ENCODE measurements at regions not wholly inside any gene's neighbourhood (a gene's known extent, or its start where the extent isn't known, plus 50 kb on each side); places are given as distances from the start of the nearest gene placed in this dataset.
A peak's percentile ranks its signal among the peaks of the same experiment; 100 is the strongest.

GRCh38 chr18:70662588-70662987 is 373.7 kb downstream of the SOCS6 start:
- no peak for DNase-seq (ENCODE audit: low read depth)

- peak; percentile 12 for DNase-seq (ENCODE audit: low read depth)
Observed at GRCh38 chr18:70659036-70659925, 370.4 kb downstream of the SOCS6 start.

- no peak for DNase-seq (ENCODE audit: low read depth)
Observed at GRCh38 chr18:70653671-70654070, 364.8 kb downstream of the SOCS6 start.

GRCh38 chr18:70650878-70651277 is 362.0 kb downstream of the SOCS6 start:
- DNase-seq (ENCODE audit: low read depth), result no peak

- no peak for DNase-seq (ENCODE audit: low read depth)
Observed at GRCh38 chr18:70649683-70650082, 360.8 kb downstream of the SOCS6 start.

- DNase-seq (ENCODE audit: low read depth), result no peak
Observed at GRCh38 chr18:70645971-70646370, 357.1 kb downstream of the SOCS6 start.

- DNase-seq (ENCODE audit: low read depth), result no peak
Observed at GRCh38 chr18:70643812-70644211, 355.0 kb downstream of the SOCS6 start.

- no peak for DNase-seq (ENCODE audit: low read depth)
Observed at GRCh38 chr18:70641156-70641775, 352.4 kb downstream of the SOCS6 start.

GRCh38 chr18:70640336-70640887 is 351.6 kb downstream of the SOCS6 start:
- no peak for DNase-seq (ENCODE audit: low read depth)

- no peak for DNase-seq (ENCODE audit: low read depth)
Observed at GRCh38 chr18:70636991-70637390, 348.1 kb downstream of the SOCS6 start.

- DNase-seq (ENCODE audit: low read depth), result no peak
Observed at GRCh38 chr18:70634576-70635147, 345.8 kb downstream of the SOCS6 start.

GRCh38 chr18:70627182-70627802 is 338.4 kb downstream of the SOCS6 start:
- no peak for DNase-seq (ENCODE audit: low read depth)

- DNase-seq (ENCODE audit: low read depth), result no peak
Observed at GRCh38 chr18:70622622-70623419, 334.0 kb downstream of the SOCS6 start.

- DNase-seq (ENCODE audit: low read depth), result no peak
Observed at GRCh38 chr18:70621710-70622109, 332.9 kb downstream of the SOCS6 start.

- DNase-seq (ENCODE audit: low read depth), result no peak
Observed at GRCh38 chr18:70620837-70621612, 332.2 kb downstream of the SOCS6 start.

- DNase-seq (ENCODE audit: low read depth), result no peak
Observed at GRCh38 chr18:70617020-70617763, 328.3 kb downstream of the SOCS6 start.

GRCh38 chr18:70600225-70600925 is 311.5 kb downstream of the SOCS6 start:
- no peak for DNase-seq (ENCODE audit: low read depth)

GRCh38 chr18:70598406-70598805 is 309.6 kb downstream of the SOCS6 start:
- no peak for DNase-seq (ENCODE audit: low read depth)

- no peak for DNase-seq (ENCODE audit: low read depth)
Observed at GRCh38 chr18:70582981-70583380, 294.1 kb downstream of the SOCS6 start.

Data from stimulated activated CD8-positive, alpha-beta memory T cell treated with anti-CD3 and anti-CD28 coated beads, Interleukin-15, amount 100 ng/mL, for 1 hour (primary cell).